ENCODE measurements at regions not wholly inside any gene's neighbourhood (a gene's known extent, or its start where the extent isn't known, plus 50 kb on each side); places are given as distances from the start of the nearest gene placed in this dataset.
"Not testable (repeated sequence)": the region's sequence is repeated elsewhere in the genome, so short reads cannot be mapped to it uniquely, and the experiment has no call there.

DNA sequence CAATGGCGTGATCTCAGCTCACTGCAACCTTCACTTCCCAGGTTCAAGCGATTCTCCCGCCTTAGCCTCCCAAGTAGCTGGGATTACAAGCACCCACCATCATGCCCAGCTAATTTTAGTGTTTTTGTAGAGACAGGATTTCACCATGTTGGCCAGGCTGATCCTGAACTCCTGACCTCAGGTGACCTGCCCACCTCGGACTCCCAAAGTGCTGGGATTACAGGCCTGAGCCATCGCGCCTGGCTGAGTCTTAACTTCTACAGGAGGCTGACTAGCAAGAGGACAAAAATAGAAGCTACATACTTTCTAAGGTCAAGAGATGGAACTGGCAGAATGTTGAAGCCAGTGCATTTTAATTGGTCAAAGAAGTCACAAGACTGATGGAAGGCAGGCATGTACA is 2296.2 kb upstream of the RAG2 start:
- DNase-seq (ENCODE audit: low spot score), result not testable (repeated sequence)

DNA sequence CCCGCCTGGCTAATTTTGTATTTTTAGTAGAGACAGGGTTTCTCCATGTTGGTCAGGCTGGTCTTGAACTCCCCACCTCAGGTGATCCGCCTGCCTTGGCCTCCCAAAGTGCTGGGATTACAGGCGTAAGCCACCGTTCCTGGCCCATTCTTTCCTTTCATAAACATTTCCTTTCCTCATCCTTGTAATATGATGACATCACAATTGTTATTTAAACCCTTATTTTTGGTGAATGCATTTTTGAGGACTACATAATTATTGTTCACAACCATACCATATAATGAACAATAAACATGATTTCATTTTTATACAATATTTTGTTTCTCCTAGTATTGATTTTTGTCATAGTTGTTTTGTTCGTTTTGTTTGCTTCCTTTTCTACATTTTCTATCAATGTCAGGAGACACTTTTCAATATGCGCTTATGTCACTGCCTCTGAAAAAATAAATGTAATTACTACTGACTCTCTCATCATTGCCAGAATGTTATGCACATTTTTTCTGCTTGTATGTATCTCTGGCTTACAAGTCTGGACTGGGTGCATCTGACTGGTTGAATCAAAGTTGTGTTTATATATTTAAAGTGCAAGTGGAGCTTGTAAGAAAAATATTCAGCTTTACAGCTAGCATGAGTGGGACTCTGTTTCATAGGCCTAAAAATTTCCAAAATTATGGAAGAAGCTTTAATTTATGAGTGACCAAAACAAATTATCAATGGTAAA is 2286.3 kb upstream of the RAG2 start:
- DNase-seq (ENCODE audit: low spot score), result no peak

DNA sequence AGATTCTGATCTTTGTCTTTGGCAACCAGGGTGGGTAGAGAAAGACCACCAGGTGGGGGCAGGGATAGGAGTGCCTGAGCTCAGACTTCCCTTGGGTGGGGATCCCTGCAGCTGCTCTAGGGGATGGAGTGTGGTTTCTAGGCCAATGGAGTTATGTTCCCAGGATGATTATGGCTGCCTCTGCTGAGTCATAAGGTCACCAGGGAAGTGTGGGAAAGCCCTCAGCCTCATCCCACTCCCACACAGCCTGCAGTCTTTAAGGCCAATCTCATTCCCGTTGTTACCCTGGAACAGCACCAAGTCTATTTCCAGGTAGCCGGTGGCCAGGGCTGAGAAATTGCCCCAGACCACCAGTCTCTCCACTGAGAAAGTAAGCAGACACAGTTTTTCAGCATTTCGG is 2269.3 kb upstream of the RAG2 start:
- no peak for DNase-seq (ENCODE audit: low spot score)

DNA sequence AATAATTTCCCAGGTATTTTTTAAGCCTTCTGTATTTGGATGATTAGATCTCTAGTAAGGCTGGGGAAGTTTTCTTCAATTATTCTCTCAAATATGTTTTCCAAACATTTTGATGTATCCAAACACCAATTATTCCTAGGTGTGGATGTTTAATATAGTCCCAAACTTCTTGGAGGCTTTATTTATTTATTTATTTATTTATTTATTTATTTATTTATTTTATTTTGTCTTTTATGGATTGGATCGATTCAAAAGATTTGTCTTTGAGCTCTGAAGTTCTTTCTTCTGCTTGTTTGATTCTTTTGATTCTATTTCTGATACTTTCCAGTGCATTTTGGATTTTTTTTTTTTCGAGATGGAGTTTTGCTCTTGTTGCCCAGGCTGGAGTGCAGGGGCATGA is 2267.9 kb upstream of the RAG2 start:
- DNase-seq (ENCODE audit: low spot score), result no peak

DNA sequence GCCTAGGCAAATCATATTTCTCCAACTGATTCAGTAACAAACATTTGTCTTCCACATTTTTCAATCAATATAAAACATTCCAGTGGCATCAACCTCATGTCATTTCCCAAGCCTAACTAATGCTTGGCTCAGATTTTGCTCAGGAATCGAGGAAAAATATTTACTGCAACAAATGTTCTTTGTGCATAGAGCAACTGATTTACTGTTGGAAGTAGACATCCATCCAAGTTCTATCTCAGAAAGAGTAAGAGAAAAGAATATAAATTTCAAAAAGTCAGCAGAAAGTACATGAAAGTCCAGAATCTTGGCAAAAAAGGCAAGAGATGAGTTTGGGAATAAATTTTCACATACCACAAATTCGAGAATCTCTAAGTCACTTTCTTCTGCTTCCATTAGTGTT is 2245.0 kb upstream of the RAG2 start:
- DNase-seq (ENCODE audit: low spot score), result no peak

DNA sequence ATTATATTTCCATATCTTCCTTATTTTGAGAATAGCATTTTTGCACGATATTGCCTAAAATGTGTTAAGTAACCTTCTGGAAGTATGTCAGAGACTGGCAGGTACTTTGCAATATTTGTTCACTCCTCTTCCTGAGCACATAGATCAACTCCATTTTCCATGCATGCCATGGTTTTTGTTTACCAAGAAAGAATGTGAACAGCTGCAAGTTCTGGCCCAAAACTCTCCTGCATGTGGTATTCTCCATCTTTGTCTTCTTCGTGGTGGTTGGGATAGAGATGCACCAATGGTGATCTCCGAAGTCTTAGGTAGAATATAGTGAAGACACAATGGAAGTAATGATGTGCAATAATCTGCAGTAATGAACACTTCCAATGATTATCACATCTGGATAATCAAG is 2241.0 kb upstream of the RAG2 start:
- DNase-seq (ENCODE audit: low spot score), result no peak

DNA sequence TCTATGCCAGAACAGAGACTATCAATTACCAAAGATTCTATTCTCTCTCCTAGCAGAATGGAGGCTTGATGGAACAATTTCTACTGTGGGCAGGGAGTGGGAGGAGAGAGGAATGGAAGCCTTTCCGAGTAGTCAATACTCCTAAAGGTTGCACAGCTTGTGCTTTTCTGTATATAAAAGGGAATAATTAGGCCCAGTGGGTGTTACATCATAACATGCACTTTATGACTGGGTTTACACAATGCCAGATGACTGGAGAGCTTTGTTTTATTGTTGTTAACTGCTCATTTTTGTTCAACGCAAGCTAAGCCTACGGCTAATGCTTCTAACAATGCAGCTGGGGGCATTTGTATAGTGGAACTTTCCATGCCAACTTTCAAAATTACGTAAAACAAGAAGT is 2237.9 kb upstream of the RAG2 start:
- DNase-seq (ENCODE audit: low spot score), result no peak

DNA sequence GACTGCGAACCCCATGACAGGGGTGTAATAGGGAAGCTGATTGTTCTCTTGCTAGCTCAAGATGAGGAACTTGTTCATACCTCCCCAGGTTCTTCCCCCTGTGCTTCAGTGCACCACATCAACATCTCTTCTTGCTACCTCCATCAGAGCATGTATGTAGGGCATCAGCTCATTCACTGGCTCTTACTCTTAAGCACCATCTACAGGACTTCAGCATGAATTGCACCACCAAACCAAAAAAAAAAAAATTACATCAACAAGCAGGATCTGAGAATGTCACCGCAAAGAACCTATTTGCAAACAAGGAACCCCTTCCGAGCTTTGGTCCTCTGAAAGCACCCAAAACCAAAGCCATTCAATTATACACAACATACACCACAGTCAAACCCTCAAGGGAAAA is 2226.5 kb upstream of the RAG2 start:
- no peak for DNase-seq (ENCODE audit: low spot score)

DNA sequence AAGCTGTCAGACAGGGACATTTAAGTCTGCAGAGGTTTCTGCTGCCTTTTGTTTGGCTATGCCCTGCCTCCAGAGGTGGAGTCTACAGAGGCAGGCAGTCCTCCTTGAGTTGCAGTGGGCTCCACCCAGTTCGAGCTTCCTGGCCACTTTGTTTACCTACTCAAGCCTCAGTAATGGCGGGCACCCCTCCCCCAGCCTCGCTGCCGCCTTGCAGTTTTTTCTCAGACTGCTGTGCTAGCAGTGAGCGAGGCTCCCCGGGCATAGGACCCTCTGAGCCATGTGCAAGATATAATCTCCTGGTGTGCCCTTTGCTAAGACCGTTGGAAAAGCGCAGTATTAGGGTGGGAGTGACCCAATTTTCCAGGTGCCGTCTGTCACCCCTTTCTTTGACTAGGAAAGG is 2223.8 kb upstream of the RAG2 start:
- DNase-seq (ENCODE audit: low spot score), result not testable (repeated sequence)

DNA sequence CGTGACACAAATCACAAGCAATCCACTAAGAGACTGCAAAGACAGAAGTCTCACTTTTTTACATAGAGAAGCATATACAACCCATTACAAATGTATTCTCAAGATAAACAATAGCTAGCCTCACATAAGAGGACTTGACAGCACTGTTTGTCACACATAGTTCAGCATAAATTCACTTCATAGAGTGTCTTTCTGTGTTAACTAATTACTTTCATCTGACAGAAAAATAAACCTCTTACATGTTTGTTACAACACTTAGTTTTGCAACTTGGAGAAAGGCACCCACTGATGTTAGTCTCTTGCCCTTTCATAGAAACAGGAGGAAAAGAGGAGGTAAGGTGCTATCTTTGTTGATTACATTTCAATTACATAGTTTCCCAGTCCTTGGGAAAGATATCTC is 2221.9 kb upstream of the RAG2 start:
- DNase-seq (ENCODE audit: low spot score), result no peak

DNA sequence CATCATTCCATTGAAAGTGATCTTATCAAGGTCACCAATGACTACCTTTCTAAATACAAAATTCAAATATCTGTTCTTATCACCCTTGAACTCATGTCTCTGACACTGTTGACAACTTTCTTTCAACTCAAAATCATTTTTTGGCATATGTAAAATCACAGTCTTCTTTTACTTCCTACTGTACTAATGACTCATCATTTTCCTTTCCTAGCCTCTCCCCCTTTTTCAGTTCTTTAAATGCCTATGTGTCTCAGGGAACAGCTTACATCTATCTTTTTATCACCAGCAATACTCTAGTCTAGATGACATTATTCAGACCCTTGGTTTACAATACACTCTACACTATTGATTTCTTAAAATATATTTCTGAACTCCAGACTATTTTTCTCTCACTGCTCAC is 2220.7 kb upstream of the RAG2 start:
- DNase-seq (ENCODE audit: low spot score), result no peak

DNA sequence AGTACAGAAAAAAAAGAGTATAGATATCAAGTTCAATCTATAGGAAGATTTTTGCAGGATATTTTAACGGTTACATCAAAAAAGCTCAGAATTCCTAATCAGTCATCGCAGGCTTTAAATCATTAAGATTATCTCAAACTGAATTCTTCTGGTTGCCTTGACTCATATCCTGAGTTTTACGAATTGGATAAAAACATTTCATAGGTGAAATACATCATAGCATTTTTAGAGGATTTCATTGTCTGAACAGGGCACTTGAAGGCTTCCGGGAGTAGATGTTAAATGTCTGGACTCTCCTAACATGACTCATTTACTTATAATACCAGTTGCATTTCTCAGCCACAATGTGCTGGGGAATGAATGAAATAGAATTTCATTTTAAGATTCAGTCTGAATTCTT is 2216.6 kb upstream of the RAG2 start:
- DNase-seq (ENCODE audit: low spot score), result no peak

DNA sequence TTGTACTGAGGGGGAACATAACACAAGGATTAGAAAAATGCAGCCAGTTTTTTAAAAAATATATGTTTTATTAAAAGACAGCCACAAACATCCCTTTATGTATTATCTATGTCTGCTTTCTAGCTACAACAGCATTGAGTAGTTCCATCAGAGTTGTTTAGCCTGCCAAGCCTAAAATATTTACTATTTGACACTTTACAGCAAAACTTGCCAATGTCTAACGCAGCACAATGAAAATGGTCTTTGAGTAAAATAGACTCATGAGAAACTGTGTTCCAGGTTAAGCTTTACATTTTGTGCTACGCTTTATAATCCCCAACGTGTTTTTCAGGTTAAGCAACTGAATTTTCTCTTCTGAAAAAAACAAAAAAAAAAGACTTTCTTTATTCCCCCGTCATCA is 2211.5 kb upstream of the RAG2 start:
- no peak for DNase-seq (ENCODE audit: low spot score)

DNA sequence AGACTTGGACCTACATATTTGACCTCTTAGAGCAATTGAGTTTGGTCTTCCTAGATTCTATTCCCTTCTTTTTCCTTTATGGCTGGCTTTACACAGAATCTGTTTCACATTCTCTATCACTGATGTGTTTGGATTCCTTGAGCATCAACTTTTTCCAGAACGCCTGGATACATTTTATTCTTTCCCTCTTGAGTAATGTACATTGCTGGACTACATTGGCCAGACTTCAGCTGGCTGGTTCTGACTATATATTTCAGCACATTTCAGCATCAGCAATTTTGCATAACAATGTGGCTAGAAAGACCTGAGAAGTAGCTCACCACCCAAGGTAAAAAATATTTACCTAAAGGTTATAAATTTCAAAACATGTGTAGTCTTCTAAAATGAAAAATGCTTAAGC is 2198.2 kb upstream of the RAG2 start:
- no peak for DNase-seq (ENCODE audit: low spot score)

DNA sequence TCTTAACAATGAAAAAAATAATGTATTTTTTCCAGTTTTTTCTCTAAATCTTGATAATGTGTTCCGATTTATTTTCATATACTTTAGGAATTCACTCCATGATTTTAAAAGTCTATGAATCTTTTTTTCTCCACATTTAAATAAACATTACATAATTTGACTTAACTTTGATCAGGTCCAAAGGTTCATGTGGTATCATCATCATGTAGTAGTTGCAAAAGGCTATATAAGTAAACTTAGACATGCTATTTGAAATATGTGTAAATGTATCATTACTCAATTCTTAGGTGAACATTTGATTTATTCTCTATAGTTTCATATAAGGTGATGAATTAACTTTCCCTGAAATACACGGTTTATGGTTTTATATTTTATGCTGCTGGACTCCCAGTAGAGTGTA is 2197.0 kb upstream of the RAG2 start:
- DNase-seq (ENCODE audit: low spot score), result no peak

DNA sequence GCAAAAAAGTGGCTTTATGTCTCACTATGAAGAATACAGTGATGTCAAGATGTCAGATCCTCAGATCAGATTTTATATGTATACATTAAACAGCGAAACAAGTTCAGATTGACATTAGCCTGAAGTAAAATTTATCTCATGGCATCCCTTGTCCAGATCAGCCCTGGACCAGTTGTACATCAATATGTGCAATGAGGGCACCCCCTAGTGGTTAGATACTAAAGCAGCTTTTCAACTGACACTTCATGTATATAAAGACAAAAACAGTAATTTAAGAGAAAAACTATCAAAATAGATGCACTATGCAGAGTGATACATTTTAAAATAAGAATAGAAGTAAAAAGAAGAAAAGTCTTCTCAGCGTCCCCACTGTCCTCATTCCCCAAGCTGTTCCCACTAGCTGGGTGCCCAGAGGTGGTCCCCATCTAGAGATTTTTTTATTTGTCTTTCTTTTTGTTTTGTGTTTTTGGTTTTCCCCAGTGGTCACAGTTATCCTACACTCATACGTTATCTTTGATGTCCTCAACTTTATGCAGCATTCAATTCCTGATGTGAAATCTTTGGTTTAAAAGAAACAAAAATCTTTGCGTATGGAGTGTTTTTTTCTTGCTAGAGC is 2193.4 kb upstream of the RAG2 start:
- peak; percentile 46 for DNase-seq (ENCODE audit: low spot score)

DNA sequence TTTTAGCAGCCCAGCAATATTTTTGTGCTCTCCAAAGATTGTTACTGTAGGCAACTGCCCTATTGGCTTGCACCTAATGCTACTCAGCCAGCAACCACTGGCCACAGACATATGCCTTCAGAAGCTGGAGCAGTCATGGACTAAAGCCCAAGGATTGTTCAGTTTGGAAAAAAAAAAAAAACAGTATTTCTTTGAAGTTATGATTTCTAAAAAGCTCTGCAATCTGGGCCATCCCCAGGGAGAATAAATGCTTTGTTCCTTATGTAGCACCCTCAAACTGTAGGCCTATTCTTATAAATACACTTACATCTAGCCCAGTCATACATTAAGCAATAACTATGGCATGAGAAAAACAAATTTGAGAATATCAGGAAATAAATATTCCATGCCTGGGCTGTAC is 2190.5 kb upstream of the RAG2 start:
- DNase-seq (ENCODE audit: low spot score), result no peak

DNA sequence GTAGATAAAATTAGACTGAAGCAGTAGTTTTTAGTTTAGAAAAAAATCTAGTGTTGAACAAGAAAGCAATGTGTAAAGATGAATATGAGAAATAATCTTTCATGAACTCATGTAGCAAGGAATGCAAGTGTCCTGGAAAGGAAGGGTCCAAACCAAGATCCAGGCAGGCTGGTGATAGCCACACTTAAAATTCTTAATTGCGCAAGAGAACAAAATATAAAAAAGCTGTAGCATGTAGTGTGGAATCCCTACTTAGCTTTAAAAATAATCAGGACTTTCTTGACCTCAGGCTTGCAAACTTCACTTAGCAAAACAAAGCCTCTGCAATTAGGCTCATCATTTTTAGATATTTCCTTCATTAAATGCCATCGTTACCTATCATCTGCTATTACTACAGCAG is 2186.1 kb upstream of the RAG2 start:
- no peak for DNase-seq (ENCODE audit: low spot score)

DNA sequence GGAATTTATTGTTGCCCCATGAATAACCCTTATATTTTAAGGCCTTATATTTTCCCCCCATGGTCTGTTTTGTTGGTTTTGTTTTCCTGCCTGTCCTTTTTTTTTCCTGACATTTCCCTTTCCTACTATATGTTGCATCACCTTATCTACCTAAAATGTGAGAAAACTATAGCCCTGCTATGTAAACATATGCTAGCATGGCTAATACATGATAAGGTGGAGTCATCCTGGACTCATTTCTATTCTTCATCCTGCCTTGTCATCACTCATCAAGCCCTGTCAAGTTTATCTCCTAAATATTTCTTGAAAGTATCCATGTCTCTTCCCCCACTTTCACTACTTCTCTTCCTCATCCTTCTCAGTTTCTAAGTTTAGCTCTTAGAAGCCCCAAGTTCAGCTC is 2168.8 kb upstream of the RAG2 start:
- no peak for DNase-seq (ENCODE audit: low spot score)

DNA sequence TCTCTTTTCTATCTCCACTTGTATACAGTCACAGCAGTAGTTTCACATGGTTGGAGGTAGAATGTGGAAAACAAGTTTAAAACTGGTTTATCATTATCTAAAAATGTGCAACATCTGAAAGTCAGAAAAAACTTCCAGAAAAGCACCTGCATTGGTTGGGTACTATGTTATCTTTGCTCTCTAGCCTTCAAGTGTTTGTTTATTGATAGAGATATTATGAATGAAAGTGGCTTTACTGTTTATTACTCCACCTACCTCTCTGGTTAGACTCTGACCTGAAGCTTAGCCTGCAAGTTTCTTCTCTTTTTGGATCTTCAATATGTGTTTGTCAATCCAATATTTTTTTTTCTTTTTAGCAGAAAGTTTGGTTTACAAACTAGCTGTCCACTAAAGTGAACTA is 2161.4 kb upstream of the RAG2 start:
- DNase-seq (ENCODE audit: low spot score), result no peak

DNA sequence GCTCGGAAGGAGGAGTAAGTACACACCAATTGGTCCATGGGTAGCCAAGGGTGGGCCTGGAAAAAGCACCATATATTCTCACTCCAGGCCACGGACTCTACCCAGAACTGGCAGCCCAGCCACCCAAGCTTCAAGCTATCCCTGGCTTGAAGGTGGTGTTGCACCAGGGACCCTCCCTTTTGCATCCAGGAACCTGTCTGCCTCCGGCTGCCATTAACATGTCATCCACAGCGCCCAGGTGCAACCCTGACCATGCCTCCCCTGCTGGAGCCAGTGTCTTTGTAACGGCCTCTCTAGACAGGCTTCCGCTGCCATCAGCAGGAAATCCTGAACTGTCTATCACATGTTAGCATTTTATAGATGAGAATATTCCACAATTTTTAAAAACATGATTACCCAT is 2158.5 kb upstream of the RAG2 start:
- DNase-seq (ENCODE audit: low spot score), result no peak

DNA sequence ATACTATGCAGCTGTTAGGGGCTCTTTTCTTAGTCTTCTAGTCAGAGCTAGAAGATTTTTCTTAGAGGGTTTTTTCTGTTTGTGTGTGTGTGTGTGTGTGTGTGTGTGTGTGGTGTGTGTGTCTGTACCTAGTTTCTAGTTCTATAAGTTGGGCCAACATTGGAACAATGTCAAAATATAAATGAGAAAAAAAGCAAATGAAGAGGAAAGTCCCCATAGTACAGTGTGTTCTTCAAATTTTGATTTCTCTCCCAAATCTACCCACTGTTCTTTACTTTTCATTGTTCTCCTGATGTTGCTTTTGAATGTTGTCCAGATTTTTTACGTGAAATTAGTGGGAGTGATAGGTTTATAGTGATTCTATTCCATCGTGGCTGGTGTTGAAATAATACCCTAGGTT is 2153.4 kb upstream of the RAG2 start:
- DNase-seq (ENCODE audit: low spot score), result no peak

DNA sequence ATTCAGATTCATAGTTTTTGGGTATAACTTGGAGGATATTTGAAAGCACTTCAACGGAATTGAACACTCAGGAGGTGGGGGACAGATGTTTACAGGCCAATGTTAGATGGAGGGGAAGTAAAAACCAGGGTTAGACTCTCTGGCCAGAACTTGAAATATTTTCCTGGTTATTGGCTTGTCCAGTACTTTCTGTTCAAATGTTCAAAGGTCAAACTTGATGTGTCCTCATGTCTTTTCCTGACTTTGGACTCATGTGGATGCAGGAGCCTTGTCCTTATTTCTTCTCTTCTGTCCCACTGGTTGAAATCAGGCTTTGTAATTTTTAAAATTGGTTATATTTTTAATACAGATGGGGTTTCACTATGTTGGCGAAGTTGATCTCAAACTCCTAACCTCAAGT is 2148.5 kb upstream of the RAG2 start:
- DNase-seq (ENCODE audit: low spot score), result not testable (repeated sequence)

DNA sequence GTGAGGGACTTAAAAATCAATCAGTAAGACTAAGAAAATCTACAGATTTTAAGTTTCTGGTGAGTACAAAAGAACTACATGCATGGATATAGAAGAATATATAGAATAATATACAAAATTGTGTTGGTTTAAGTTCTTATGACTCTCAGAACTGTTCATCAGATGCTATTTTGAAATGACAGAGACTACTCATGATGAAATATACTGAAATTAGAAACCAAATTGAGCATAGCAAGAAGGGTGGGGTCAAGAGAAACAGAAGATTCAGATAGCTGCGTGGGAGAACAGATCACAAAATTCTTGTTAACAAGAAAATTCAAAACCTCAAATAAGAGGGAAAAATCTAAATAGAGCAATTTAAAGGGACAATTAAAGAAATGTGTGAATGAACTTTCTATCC is 2125.3 kb upstream of the RAG2 start:
- no peak for DNase-seq (ENCODE audit: low spot score)

Measured in ecto neural progenitor cell (in vitro differentiated cells).